Heart right ventricle (tissue), 16 donors: ENCODE measurements at regions not wholly inside any gene's neighbourhood (a gene's known extent, or its start where the extent isn't known, plus 50 kb on each side); places are given as distances from the start of the nearest gene placed in this dataset.

ENCODE experiments used
- ATAC-seq, 8 donors: fragments of 200-7000 bp; cut with Tn5 transposase; one replicate each; pipeline ENCODE4 v1.9.1; 2020; ENCODE audit warnings: mild to moderate bottlenecking in 8 of 8, moderate library complexity in 8 of 8, moderate number of reproducible peaks in 1 of 8
- DNase-seq, 2 donors: peaks; one replicate each; pipeline ENCODE4 v3.0.0-alpha.2; 2020
- H3K27ac ChIP-seq, 10 donors: fragments of 200-600 bp; sonication (generic) in 2 of 10; one replicate each; pipeline versions ENCODE4 v1.5.0 to v1.8.0; 2020 to 2022; ENCODE audit warnings: mild to moderate bottlenecking in 3 of 10
- H3K27me3 ChIP-seq, 7 donors: fragments of 200-600 bp; one replicate each; pipeline ENCODE4 v1.8.0; 2021 to 2022; ENCODE audit warnings: mild to moderate bottlenecking in 2 of 7
- H3K36me3 ChIP-seq, 9 donors: fragments of 200-600 bp; sonication (generic) in 1 of 9; one replicate each; pipeline versions ENCODE4 v1.5.0 to v1.8.0; 2020 to 2022; ENCODE audit warnings: mild to moderate bottlenecking in 2 of 9
- H3K4me1 ChIP-seq, 9 donors: fragments of 200-600 bp; sonication (generic) in 1 of 9; one replicate each; pipeline versions ENCODE4 v1.5.0 to v1.8.0; 2020 to 2022; ENCODE audit warnings: mild to moderate bottlenecking in 4 of 9
- H3K4me3 ChIP-seq, 10 donors: fragments of 200-600 bp; sonication (generic) in 2 of 10; one replicate each; pipeline versions ENCODE4 v1.5.0 to v1.8.0; 2020 to 2022; ENCODE audit warnings: mild to moderate bottlenecking in 7 of 10, moderate library complexity in 2 of 10
- H3K9me3 ChIP-seq, 11 donors: fragments of 200-600 bp in 10 of 11; sonication (generic) in 2 of 11; one replicate each; pipeline versions ENCODE4 v1.5.0 to v1.8.0; 2013 to 2022; ENCODE audit warnings: mild to moderate bottlenecking in 2 of 11, control low read depth in 1 of 11, moderate library complexity in 1 of 11
- WGBS, 2 donors: extraction: QIAGEN DNeasy Blood & Tissue Kit; methylation state at CpG; one replicate each; pipeline ENCODE4 v1.1.7; 2013; ENCODE audit warnings: inconsistent platforms in 1 of 2; 5-methylcytosine and 5-hydroxymethylcytosine counted together
- intact Hi-C, 10 donors: fragments of 100-400 bp; cut with DNase I; formaldehyde crosslinking; loops; one replicate each; pipeline versions ENCODE4 v1.11.1 to v1.14.2; 2022
- TF ChIP-seq, protein P1 (sequence below), 9 donors: fragments of 200-600 bp; sonication (generic) in 2 of 9; IDR thresholded peaks; one replicate each; pipeline versions ENCODE4 v1.5.0 to v1.8.0; 2021 to 2022; ENCODE audit warnings: antibody characterized with exemption in 9 of 9, mild to moderate bottlenecking in 5 of 9, moderate library complexity in 1 of 9
- donor health status: Arrhythmogenic right ventricular cardiomyopathy.
- donor health status: ischemic (EF 13 %, LVEDD 7.1; RV severe dilation, severe dysfunction).
- donor health status: healthy with polysubstance abuse.
- donor health status: DM: no; HTN: yes; CAD: no.
- donor health status: DM: no; HTN: no; CAD: no.
- donor health status: ischemic (EF 25% LVEDD 6.9; RV normal size, moderate dysfunction).
- donor health status: ischemic (EF 25% LVEDD 5.7; RV mildly dilated, moderate dysfunction).
- donor health status: healthy.
- donor health status: DM: yes; HTN: yes; CAD: no.
- donor health status: Ischemic cardiomyopathy.
- donor health status: ischemic (EF 35%, LVEDD 5.7; RV mildly dilated, moderate dysfunction).
- donor health status: nonischemic (EF 11% LVEDD 7.7; RV severe dilation, severe dysfunction).
- donor health status: DM: yes; HTN: yes; CAD: no.
- donor health status: PGD.
- donor health status: ischemic (EF 29% LVEDD 5.4; RV normal size, mild dysfunction).
- donor health status: nonischemic (EF 23%, LVEDD 6.1; RV moderate dilation, normal function).

DNA sequence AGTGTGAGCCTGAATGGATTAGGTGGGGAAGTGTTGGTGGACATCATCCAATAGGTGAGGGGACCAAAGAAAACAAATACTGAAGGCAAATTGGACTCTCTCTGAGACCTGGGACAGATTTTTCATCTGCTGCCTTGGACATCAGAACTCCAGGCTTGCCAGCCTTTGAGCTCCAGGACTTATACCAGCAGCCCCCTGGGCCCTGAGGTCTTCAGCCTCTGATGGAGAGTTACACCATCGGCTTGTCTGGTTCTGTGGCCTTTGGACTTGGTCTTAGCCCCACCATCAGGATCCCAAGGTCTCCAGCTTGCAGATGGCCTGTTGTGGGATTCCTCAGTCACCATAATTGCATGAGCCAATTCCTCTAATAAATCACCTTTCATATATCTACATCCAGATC, 80.8 kb upstream of the SLC8A3 start:
- 78 to 83% methylated on average over 1 of the region's 1 CpG for WGBS, 2 donors

GRCh38 chr14:70268760-70269159, 80.0 kb upstream of the SLC8A3 start:
- no peaks in the 10 kb centered on the region for H3K36me3 ChIP-seq
- no peaks in the 10 kb centered on the region for H3K4me1 ChIP-seq
- no peak for ATAC-seq
- H3K27ac ChIP-seq: no peak overlapping the region
- peaks cover 0 to 30% (median 7%) of the 10 kb centered on the region in 7 donors for H3K27me3 ChIP-seq
- TF ChIP-seq, protein P1, sequence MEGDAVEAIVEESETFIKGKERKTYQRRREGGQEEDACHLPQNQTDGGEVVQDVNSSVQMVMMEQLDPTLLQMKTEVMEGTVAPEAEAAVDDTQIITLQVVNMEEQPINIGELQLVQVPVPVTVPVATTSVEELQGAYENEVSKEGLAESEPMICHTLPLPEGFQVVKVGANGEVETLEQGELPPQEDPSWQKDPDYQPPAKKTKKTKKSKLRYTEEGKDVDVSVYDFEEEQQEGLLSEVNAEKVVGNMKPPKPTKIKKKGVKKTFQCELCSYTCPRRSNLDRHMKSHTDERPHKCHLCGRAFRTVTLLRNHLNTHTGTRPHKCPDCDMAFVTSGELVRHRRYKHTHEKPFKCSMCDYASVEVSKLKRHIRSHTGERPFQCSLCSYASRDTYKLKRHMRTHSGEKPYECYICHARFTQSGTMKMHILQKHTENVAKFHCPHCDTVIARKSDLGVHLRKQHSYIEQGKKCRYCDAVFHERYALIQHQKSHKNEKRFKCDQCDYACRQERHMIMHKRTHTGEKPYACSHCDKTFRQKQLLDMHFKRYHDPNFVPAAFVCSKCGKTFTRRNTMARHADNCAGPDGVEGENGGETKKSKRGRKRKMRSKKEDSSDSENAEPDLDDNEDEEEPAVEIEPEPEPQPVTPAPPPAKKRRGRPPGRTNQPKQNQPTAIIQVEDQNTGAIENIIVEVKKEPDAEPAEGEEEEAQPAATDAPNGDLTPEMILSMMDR (IDR thresholded peaks at IDR 0.05): no peak
- no peak for DNase-seq
- no peak overlapping the region for H3K4me3 ChIP-seq
- H3K9me3 ChIP-seq: no peaks in the 10 kb centered on the region
- WGBS, 2 donors: 75 to 85% methylated on average over 2 of the region's 2 CpGs
- intact Hi-C loops: no loop called here

More for the DNA sequence above, 80.8 kb upstream of the SLC8A3 start:
- Histone ChIP-seq H3K4me3 (no peak overlapping the region), H3K9me3 (no peaks in the 10 kb centered on the region), H3K27ac (no peak overlapping the region), H3K27me3 (peaks cover 0 to 31% (median 7%) of the 10 kb centered on the region in 7 donors), H3K36me3 (no peaks in the 10 kb centered on the region), H3K4me1 (no peaks in the 10 kb centered on the region)
- DNase-seq (no peak), ATAC-seq (no peak)
- intact Hi-C loops: no loop called here
- TF ChIP-seq, protein P1 (IDR thresholded peaks at IDR 0.05): no peak

- Histone ChIP-seq H3K9me3 (no peaks in the 10 kb centered on the region), H3K4me3 (no peak overlapping the region), H3K27me3 (peaks cover 0 to 33% (median 7%) of the 10 kb centered on the region in 7 donors), H3K36me3 (no peaks in the 10 kb centered on the region), H3K27ac (no peak overlapping the region), H3K4me1 (no peaks in the 10 kb centered on the region)
- no peak for ATAC-seq
- WGBS, 2 donors: 88 to 93% methylated on average over 2 of the region's 2 CpGs
- DNase-seq: no peak
- TF ChIP-seq, protein P1 (IDR thresholded peaks at IDR 0.05): no peak
- intact Hi-C loops: no loop called here
Observed at GRCh38 chr14:70266157-70266556, 77.4 kb upstream of the SLC8A3 start.

DNA sequence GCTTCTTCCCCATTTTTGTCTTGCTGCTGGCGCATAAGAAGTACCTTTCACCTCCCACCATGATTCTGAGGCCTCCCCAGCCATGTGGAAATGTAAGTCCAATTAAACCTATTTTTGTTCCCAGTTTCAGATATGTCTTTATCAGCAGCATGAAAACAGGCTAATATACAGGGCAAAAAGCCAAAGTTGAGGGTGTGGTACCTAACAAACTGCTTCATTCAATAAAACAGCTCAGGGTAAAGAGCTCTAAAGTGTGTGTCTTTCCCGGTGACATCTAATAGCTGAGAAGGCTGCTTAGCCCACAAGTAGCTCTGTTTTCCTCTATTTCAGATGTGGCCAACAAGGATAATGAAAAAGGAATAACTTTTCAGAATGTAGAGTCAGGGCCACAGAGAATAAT, 76.7 kb upstream of the SLC8A3 start:
- no peak for ATAC-seq
- H3K36me3 ChIP-seq: no peaks in the 10 kb centered on the region
- H3K27ac ChIP-seq: no peak overlapping the region
- TF ChIP-seq, protein P1 (IDR thresholded peaks at IDR 0.05): no peak
- H3K9me3 ChIP-seq: no peaks in the 10 kb centered on the region
- H3K4me1 ChIP-seq: no peaks in the 10 kb centered on the region
- DNase-seq: no peak
- no peak overlapping the region for H3K4me3 ChIP-seq
- intact Hi-C loops: no loop called here
- peaks cover 0 to 34% (median 7%) of the 10 kb centered on the region in 7 donors for H3K27me3 ChIP-seq
- WGBS, 2 donors: 78 to 81% methylated on average over 2 of the region's 2 CpGs
